WTC11 (cell line): ENCODE measurements at regions not wholly inside any gene's neighbourhood (a gene's known extent, or its start where the extent isn't known, plus 50 kb on each side); places are given as distances from the start of the nearest gene placed in this dataset.

Experiments
- ATAC-seq: fragments of 200-7000 bp; cut with Tn5 transposase; 2 replicates; pipeline ENCODE4 v1.10.0; 2021; ENCODE audit warnings: mild to moderate bottlenecking, moderate library complexity
- CTCF ChIA-PET: fragments of 300-600 bp; sonication (Branson Sonifier 250); formaldehyde crosslinking; loops from one replicate; lab custom pipeline; 2021; ENCODE audit warnings: antibody characterized with exemption; lab: Charles Lee
- POLR2A ChIA-PET: fragments of 350-600 bp; sonication (Branson Sonifier 250); formaldehyde crosslinking; loops from one replicate; lab custom pipeline; 2021; ENCODE audit warnings: antibody characterized with exemption; lab: Charles Lee
- DNase-seq: peaks from one replicate; pipeline ENCODE4 v3.0.0; 2021; ENCODE audit warnings: low spot score
- H3K27ac Mint-ChIP-seq: 2 replicates; pipeline ENCODE4 v1.8.0; 2021; ENCODE audit warnings: mixed read lengths
- H3K27me3 Mint-ChIP-seq: 2 replicates; pipeline ENCODE4 v1.8.0; 2021; ENCODE audit warnings: low read depth, mild to moderate bottlenecking, moderate library complexity, mixed read lengths
- H3K36me3 Mint-ChIP-seq: 2 replicates; pipeline ENCODE4 v1.8.0; 2021; ENCODE audit warnings: mixed read lengths
- H3K4me1 Mint-ChIP-seq: 2 replicates; pipeline ENCODE4 v1.8.0; 2022; ENCODE audit warnings: mixed read lengths
- H3K4me3 Mint-ChIP-seq: 2 replicates; pipeline ENCODE4 v1.8.0; 2021; ENCODE audit warnings: mild to moderate bottlenecking, moderate library complexity, mixed read lengths
- H3K9me3 Mint-ChIP-seq: 2 replicates; pipeline ENCODE4 v1.8.0; 2021; ENCODE audit warnings: mixed read lengths
- CREB1 ChIP-seq: sonication (generic); formaldehyde crosslinking; IDR thresholded peaks from 2 replicates; pipeline ENCODE4 v1.8.0; 2023; ENCODE audit warnings: mild to moderate bottlenecking, missing genetic modification reagents
- GABPB1 ChIP-seq: sonication (generic); formaldehyde crosslinking; IDR thresholded peaks from 2 replicates; pipeline ENCODE4 v1.8.1; 2023; ENCODE audit warnings: mild to moderate bottlenecking, missing genetic modification reagents
- KAT7 ChIP-seq: sonication (generic); formaldehyde crosslinking; IDR thresholded peaks from 2 replicates; pipeline ENCODE4 v1.8.1; 2023; ENCODE audit warnings: missing genetic modification reagents, mild to moderate bottlenecking, borderline replicate concordance
- MYBL2 ChIP-seq: sonication (generic); formaldehyde crosslinking; IDR thresholded peaks from 2 replicates; pipeline ENCODE4 v1.8.1; 2023; ENCODE audit warnings: mild to moderate bottlenecking, moderate library complexity, missing genetic modification reagents
- NFATC4 ChIP-seq: fragments of 250-450 bp; sonication (Bioruptor Pico); IDR thresholded peaks from 2 replicates; pipeline ENCODE4 v1.9.0; 2021; ENCODE audit warnings: mild to moderate bottlenecking
- NFYB ChIP-seq: sonication (generic); formaldehyde crosslinking; conservative IDR thresholded peaks from 2 replicates; pipeline ENCODE4 v1.8.0; 2022; ENCODE audit warnings: low read depth, missing genetic modification reagents
- SMAD4 ChIP-seq: sonication (generic); formaldehyde crosslinking; IDR thresholded peaks from 2 replicates; pipeline ENCODE4 v1.8.0; 2022; ENCODE audit warnings: mild to moderate bottlenecking, missing genetic modification reagents
- TEAD4 ChIP-seq: sonication (generic); formaldehyde crosslinking; IDR thresholded peaks from 2 replicates; pipeline ENCODE4 v1.8.0; 2022; ENCODE audit warnings: mild to moderate bottlenecking, missing genetic modification reagents
- ZBTB21 ChIP-seq: sonication (generic); formaldehyde crosslinking; IDR thresholded peaks from 2 replicates; pipeline ENCODE4 v1.8.1; 2023; ENCODE audit warnings: mild to moderate bottlenecking, missing genetic modification reagents, borderline replicate concordance
- ZNF121 ChIP-seq: sonication (generic); formaldehyde crosslinking; IDR thresholded peaks from 2 replicates; pipeline ENCODE4 v1.8.0; 2023; ENCODE audit warnings: missing genetic modification reagents
- ZNF219 ChIP-seq: sonication (generic); formaldehyde crosslinking; IDR thresholded peaks from 2 replicates; pipeline ENCODE4 v1.8.0; 2023; ENCODE audit warnings: missing genetic modification reagents, mild to moderate bottlenecking, borderline replicate concordance
- ZNF232 ChIP-seq: sonication (generic); formaldehyde crosslinking; IDR thresholded peaks from 2 replicates; pipeline ENCODE4 v1.8.0; 2022; ENCODE audit warnings: mild to moderate bottlenecking, missing genetic modification reagents
- TF ChIP-seq, protein P1 (sequence below): sonication (generic); formaldehyde crosslinking; IDR thresholded peaks from 2 replicates; pipeline ENCODE4 v1.8.1; 2022; ENCODE audit warnings: mild to moderate bottlenecking, moderate library complexity, missing genetic modification reagents
- TF ChIP-seq, protein P2 (sequence below): sonication (generic); formaldehyde crosslinking; IDR thresholded peaks from 2 replicates; pipeline ENCODE4 v1.8.0; 2023; ENCODE audit warnings: missing genetic modification reagents
- TF ChIP-seq, protein P3 (sequence below): sonication (generic); formaldehyde crosslinking; IDR thresholded peaks from 2 replicates; pipeline ENCODE4 v1.8.1; 2023; ENCODE audit warnings: mild to moderate bottlenecking, missing genetic modification reagents
- TF ChIP-seq, protein P4 (sequence below): sonication (generic); formaldehyde crosslinking; IDR thresholded peaks from 2 replicates; pipeline ENCODE4 v1.8.1; 2022; ENCODE audit warnings: low read depth, missing genetic modification reagents, borderline replicate concordance
- TF ChIP-seq, protein P5 (sequence below): sonication (generic); formaldehyde crosslinking; IDR thresholded peaks from 2 replicates; pipeline ENCODE4 v1.8.1; 2023; ENCODE audit warnings: mild to moderate bottlenecking, missing genetic modification reagents, moderate library complexity
- TF ChIP-seq, protein P6 (sequence below): fragments of 250-450 bp; sonication (Bioruptor Pico); IDR thresholded peaks from 2 replicates; pipeline ENCODE4 v1.8.0; 2021; ENCODE audit warnings: mild to moderate bottlenecking
- TF ChIP-seq, protein P7 (sequence below): sonication (generic); formaldehyde crosslinking; IDR thresholded peaks from 2 replicates; pipeline ENCODE4 v1.8.0; 2022; ENCODE audit warnings: mild to moderate bottlenecking, missing genetic modification reagents
- TF ChIP-seq, protein P8 (sequence below): sonication (generic); formaldehyde crosslinking; IDR thresholded peaks from 2 replicates; pipeline ENCODE4 v1.8.0; 2022; ENCODE audit warnings: mild to moderate bottlenecking, missing genetic modification reagents
- TF ChIP-seq, protein P9 (sequence below): fragments of 200-600 bp; IDR thresholded peaks from 2 replicates; pipeline ENCODE4 v1.8.0; 2022; ENCODE audit warnings: antibody characterized with exemption
- TF ChIP-seq, protein P10 (sequence below): sonication (generic); formaldehyde crosslinking; IDR thresholded peaks from 2 replicates; pipeline ENCODE4 v1.8.1; 2023; ENCODE audit warnings: mild to moderate bottlenecking, missing genetic modification reagents, borderline replicate concordance

DNA sequence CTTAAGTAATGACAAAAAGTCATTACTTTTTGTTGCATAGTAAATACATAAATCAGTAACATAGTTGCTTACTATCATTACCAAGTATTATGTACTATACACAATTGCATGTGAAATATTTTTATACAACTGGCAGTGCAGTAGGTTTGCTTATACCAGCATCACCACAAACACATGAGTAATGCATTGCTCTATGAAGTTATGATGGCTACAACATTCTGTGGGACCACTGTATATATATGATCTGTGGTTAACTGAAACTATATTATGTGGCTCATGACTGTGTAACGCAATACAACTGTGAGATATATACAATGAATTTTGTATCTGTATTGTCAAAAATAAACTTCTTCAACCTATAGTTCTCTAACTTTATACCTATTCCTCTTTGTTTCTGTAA is 113.7 kb upstream of the RBMS3 start:
- Mint-ChIP-seq H3K4me3 (no peak overlapping the region), H3K36me3 (no peaks in the 10 kb centered on the region), H3K9me3 (peaks cover 1% of the 10 kb centered on the region; the same call in 1 of the 2 replicates), H3K4me1 (peaks cover 14% of the 10 kb centered on the region), H3K27ac (no peak overlapping the region), H3K27me3 (no peaks in the 10 kb centered on the region)
- ChIA-PET POLR2A (no interaction called here), CTCF (no interaction called here)
- TF ChIP-seq, protein P1, sequence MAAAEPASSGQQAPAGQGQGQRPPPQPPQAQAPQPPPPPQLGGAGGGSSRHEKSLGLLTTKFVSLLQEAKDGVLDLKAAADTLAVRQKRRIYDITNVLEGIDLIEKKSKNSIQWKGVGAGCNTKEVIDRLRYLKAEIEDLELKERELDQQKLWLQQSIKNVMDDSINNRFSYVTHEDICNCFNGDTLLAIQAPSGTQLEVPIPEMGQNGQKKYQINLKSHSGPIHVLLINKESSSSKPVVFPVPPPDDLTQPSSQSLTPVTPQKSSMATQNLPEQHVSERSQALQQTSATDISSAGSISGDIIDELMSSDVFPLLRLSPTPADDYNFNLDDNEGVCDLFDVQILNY (CRISPR knock-in tag), result no peak
- TF ChIP-seq CREB1 (no peak), ZNF219 (CRISPR knock-in tag) (no peak), KAT7 (CRISPR knock-in tag) (no peak), ZNF232 (CRISPR knock-in tag) (no peak), SMAD4 (CRISPR knock-in tag) (no peak)
- TF ChIP-seq, protein P2, sequence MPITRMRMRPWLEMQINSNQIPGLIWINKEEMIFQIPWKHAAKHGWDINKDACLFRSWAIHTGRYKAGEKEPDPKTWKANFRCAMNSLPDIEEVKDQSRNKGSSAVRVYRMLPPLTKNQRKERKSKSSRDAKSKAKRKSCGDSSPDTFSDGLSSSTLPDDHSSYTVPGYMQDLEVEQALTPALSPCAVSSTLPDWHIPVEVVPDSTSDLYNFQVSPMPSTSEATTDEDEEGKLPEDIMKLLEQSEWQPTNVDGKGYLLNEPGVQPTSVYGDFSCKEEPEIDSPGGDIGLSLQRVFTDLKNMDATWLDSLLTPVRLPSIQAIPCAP (CRISPR knock-in tag), result no peak
- TF ChIP-seq, protein P3, sequence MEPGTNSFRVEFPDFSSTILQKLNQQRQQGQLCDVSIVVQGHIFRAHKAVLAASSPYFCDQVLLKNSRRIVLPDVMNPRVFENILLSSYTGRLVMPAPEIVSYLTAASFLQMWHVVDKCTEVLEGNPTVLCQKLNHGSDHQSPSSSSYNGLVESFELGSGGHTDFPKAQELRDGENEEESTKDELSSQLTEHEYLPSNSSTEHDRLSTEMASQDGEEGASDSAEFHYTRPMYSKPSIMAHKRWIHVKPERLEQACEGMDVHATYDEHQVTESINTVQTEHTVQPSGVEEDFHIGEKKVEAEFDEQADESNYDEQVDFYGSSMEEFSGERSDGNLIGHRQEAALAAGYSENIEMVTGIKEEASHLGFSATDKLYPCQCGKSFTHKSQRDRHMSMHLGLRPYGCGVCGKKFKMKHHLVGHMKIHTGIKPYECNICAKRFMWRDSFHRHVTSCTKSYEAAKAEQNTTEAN (CRISPR knock-in tag), result no peak
- TF ChIP-seq, protein P4, sequence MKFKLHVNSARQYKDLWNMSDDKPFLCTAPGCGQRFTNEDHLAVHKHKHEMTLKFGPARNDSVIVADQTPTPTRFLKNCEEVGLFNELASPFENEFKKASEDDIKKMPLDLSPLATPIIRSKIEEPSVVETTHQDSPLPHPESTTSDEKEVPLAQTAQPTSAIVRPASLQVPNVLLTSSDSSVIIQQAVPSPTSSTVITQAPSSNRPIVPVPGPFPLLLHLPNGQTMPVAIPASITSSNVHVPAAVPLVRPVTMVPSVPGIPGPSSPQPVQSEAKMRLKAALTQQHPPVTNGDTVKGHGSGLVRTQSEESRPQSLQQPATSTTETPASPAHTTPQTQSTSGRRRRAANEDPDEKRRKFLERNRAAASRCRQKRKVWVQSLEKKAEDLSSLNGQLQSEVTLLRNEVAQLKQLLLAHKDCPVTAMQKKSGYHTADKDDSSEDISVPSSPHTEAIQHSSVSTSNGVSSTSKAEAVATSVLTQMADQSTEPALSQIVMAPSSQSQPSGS (CRISPR knock-in tag), result no peak
- TF ChIP-seq, protein P5, sequence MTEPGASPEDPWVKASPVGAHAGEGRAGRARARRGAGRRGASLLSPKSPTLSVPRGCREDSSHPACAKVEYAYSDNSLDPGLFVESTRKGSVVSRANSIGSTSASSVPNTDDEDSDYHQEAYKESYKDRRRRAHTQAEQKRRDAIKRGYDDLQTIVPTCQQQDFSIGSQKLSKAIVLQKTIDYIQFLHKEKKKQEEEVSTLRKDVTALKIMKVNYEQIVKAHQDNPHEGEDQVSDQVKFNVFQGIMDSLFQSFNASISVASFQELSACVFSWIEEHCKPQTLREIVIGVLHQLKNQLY, result no peak
- ATAC-seq, result no peak
- no peak for DNase-seq

DNA sequence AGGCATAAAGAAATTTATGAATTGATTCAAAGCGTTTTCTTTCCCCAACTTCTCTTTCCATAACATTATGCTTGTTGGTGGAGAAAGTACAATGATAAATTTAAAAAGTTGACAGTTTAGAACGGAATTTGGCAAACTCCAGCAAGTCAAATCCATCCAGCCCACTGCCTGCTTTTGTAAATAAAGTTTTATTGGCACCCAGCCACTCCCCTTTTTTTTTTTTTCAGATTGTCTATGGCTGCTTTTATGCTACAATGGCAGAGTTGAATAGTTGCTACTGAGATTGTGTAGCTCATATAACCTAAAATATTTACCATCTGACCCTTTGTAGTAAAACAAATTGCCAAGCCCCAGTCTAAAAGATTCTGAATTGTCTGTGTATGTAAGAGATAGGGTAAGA is 112.8 kb upstream of the RBMS3 start:
- H3K4me3 Mint-ChIP-seq, result no peak overlapping the region
- TF ChIP-seq, protein P6, sequence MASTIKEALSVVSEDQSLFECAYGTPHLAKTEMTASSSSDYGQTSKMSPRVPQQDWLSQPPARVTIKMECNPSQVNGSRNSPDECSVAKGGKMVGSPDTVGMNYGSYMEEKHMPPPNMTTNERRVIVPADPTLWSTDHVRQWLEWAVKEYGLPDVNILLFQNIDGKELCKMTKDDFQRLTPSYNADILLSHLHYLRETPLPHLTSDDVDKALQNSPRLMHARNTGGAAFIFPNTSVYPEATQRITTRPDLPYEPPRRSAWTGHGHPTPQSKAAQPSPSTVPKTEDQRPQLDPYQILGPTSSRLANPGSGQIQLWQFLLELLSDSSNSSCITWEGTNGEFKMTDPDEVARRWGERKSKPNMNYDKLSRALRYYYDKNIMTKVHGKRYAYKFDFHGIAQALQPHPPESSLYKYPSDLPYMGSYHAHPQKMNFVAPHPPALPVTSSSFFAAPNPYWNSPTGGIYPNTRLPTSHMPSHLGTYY (CRISPR knock-in tag), result no peak
- TF ChIP-seq, protein P7, sequence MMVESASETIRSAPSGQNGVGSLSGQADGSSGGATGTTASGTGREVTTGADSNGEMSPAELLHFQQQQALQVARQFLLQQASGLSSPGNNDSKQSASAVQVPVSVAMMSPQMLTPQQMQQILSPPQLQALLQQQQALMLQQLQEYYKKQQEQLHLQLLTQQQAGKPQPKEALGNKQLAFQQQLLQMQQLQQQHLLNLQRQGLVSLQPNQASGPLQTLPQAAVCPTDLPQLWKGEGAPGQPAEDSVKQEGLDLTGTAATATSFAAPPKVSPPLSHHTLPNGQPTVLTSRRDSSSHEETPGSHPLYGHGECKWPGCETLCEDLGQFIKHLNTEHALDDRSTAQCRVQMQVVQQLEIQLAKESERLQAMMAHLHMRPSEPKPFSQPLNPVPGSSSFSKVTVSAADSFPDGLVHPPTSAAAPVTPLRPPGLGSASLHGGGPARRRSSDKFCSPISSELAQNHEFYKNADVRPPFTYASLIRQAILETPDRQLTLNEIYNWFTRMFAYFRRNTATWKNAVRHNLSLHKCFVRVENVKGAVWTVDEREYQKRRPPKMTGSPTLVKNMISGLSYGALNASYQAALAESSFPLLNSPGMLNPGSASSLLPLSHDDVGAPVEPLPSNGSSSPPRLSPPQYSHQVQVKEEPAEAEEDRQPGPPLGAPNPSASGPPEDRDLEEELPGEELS (CRISPR knock-in tag), result no peak
- TF ChIP-seq GABPB1, result no peak
- TF ChIP-seq, protein P8, sequence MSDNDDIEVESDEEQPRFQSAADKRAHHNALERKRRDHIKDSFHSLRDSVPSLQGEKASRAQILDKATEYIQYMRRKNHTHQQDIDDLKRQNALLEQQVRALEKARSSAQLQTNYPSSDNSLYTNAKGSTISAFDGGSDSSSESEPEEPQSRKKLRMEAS (CRISPR knock-in tag), result no peak
- no peak for TF ChIP-seq NFATC4
- TF ChIP-seq MYBL2 (CRISPR knock-in tag), result no peak
- TF ChIP-seq, protein P9, sequence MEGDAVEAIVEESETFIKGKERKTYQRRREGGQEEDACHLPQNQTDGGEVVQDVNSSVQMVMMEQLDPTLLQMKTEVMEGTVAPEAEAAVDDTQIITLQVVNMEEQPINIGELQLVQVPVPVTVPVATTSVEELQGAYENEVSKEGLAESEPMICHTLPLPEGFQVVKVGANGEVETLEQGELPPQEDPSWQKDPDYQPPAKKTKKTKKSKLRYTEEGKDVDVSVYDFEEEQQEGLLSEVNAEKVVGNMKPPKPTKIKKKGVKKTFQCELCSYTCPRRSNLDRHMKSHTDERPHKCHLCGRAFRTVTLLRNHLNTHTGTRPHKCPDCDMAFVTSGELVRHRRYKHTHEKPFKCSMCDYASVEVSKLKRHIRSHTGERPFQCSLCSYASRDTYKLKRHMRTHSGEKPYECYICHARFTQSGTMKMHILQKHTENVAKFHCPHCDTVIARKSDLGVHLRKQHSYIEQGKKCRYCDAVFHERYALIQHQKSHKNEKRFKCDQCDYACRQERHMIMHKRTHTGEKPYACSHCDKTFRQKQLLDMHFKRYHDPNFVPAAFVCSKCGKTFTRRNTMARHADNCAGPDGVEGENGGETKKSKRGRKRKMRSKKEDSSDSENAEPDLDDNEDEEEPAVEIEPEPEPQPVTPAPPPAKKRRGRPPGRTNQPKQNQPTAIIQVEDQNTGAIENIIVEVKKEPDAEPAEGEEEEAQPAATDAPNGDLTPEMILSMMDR, result no peak
- TF ChIP-seq NFYB (CRISPR knock-in tag), result no peak
- TF ChIP-seq TEAD4 (CRISPR knock-in tag), result no peak
- no peak for TF ChIP-seq ZBTB21
- TF ChIP-seq ZNF121, result no peak
- TF ChIP-seq, protein P10, sequence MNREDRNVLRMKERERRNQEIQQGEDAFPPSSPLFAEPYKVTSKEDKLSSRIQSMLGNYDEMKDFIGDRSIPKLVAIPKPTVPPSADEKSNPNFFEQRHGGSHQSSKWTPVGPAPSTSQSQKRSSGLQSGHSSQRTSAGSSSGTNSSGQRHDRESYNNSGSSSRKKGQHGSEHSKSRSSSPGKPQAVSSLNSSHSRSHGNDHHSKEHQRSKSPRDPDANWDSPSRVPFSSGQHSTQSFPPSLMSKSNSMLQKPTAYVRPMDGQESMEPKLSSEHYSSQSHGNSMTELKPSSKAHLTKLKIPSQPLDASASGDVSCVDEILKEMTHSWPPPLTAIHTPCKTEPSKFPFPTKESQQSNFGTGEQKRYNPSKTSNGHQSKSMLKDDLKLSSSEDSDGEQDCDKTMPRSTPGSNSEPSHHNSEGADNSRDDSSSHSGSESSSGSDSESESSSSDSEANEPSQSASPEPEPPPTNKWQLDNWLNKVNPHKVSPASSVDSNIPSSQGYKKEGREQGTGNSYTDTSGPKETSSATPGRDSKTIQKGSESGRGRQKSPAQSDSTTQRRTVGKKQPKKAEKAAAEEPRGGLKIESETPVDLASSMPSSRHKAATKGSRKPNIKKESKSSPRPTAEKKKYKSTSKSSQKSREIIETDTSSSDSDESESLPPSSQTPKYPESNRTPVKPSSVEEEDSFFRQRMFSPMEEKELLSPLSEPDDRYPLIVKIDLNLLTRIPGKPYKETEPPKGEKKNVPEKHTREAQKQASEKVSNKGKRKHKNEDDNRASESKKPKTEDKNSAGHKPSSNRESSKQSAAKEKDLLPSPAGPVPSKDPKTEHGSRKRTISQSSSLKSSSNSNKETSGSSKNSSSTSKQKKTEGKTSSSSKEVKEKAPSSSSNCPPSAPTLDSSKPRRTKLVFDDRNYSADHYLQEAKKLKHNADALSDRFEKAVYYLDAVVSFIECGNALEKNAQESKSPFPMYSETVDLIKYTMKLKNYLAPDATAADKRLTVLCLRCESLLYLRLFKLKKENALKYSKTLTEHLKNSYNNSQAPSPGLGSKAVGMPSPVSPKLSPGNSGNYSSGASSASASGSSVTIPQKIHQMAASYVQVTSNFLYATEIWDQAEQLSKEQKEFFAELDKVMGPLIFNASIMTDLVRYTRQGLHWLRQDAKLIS (CRISPR knock-in tag), result no peak

More for the DNA sequence above, 112.8 kb upstream of the RBMS3 start:
- no peak for ATAC-seq
- Mint-ChIP-seq H3K27me3 (no peaks in the 10 kb centered on the region), H3K36me3 (no peaks in the 10 kb centered on the region), H3K27ac (no peak overlapping the region), H3K9me3 (peaks cover 3% of the 10 kb centered on the region; the same call in 1 of the 2 replicates), H3K4me1 (peaks cover 14% of the 10 kb centered on the region)
- no peak for DNase-seq
- POLR2A ChIA-PET, result no interaction called here
- CTCF ChIA-PET, result no interaction called here
